Endothelial cell of umbilical vein (primary cell): ENCODE measurements at regions not wholly inside any gene's neighbourhood (a gene's known extent, or its start where the extent isn't known, plus 50 kb on each side); places are given as distances from the start of the nearest gene placed in this dataset.

Experiments
- CTCF ChIP-seq, 2 donors: IDR thresholded peaks; 1 replicate in 1 of 2; 2 replicates in 1 of 2; pipeline ENCODE4 v1.5.1; 2011; ENCODE audit warnings: low read length in 2 of 2, mild to moderate bottlenecking in 2 of 2, moderate library complexity in 2 of 2, control low read depth in 1 of 2, inconsistent platforms in 1 of 2, low read depth in 1 of 2; ENCODE audit not compliant: insufficient read depth in 1 of 2; ENCODE audit errors: extremely low read depth in 1 of 2
- EZH2 ChIP-seq: IDR thresholded peaks from 2 replicates; pipeline ENCODE4 v1.6.1; 2012; ENCODE audit warnings: borderline replicate concordance, low read depth, mild to moderate bottlenecking, moderate library complexity, low read length, inconsistent platforms; ENCODE audit not compliant: severe bottlenecking
- FOS ChIP-seq: IDR thresholded peaks from 2 replicates; pipeline ENCODE4 v1.6.1; 2011; ENCODE audit warnings: mild to moderate bottlenecking, low read length, moderate library complexity, borderline replicate concordance; ENCODE audit not compliant: insufficient read depth
- GATA2 ChIP-seq: IDR thresholded peaks from 2 replicates; pipeline ENCODE4 v1.7.0; 2011; ENCODE audit warnings: low read depth, mild to moderate bottlenecking, moderate library complexity, mixed read lengths, low read length; ENCODE audit not compliant: insufficient read length, insufficient read depth
- MAX ChIP-seq: IDR thresholded peaks from 2 replicates; pipeline ENCODE4 v1.6.1; 2011; ENCODE audit not compliant: insufficient read depth, insufficient read length
- MYC ChIP-seq: IDR thresholded peaks from one replicate; pipeline ENCODE4 v1.6.1; 2011; ENCODE audit warnings: mild to moderate bottlenecking, low read depth, low read length
- POLR2A ChIP-seq: IDR thresholded peaks from 2 replicates; pipeline ENCODE4 v1.6.1; 2012; ENCODE audit warnings: low read depth, mild to moderate bottlenecking, control low read depth, low read length
- POLR2AphosphoS5 ChIP-seq: IDR thresholded peaks from 2 replicates; pipeline ENCODE4 v1.6.1; 2012; ENCODE audit warnings: low read depth, mild to moderate bottlenecking, control low read depth, low read length, moderate library complexity; ENCODE audit not compliant: insufficient read depth

GRCh38 chr18:67241299-67241698 lies 275.2 kb downstream of the DSEL start:
- no peak for TF ChIP-seq POLR2A
- TF ChIP-seq CTCF (IDR thresholded peaks at IDR 0.05; ENCODE audit: extremely low read depth in 1 of 2, insufficient read depth in 1 of 2, low read depth in 1 of 2, low read length in 2 of 2), result no peak
- no peak for TF ChIP-seq POLR2AphosphoS5
- TF ChIP-seq GATA2, result no peak
- no peak for TF ChIP-seq MAX
- no peak for TF ChIP-seq EZH2
- TF ChIP-seq MYC, result no peak
- TF ChIP-seq FOS, result no peak
